Activated T-helper 1 cell treated with anti-CD3 and anti-CD28 coated beads, Interleukin-12 subunit alpha, Interleukin-12 subunit beta, Interleukin-2, Interleukin-4 antibody, amounts not matched to agents 30 ng/mL and 10 ng/mL and 1 ng/mL, durations not matched to agents 14 hours and 24 hours and 36 hours (primary cell): ENCODE measurements at regions not wholly inside any gene's neighbourhood (a gene's known extent, or its start where the extent isn't known, plus 50 kb on each side); places are given as distances from the start of the nearest gene placed in this dataset.
"Not testable (repeated sequence)": the region's sequence is repeated elsewhere in the genome, so short reads cannot be mapped to it uniquely, and the experiment has no call there.

Experiments
- DNase-seq: peaks from one replicate; pipeline ENCODE4 v3.0.0; 2021; ENCODE audit warnings: low spot score
- H3K27ac Mint-ChIP-seq: one replicate; pipeline ENCODE4 v1.8.0; 2021; ENCODE audit warnings: mild to moderate bottlenecking, mixed read lengths
- H3K27me3 Mint-ChIP-seq: one replicate; pipeline ENCODE4 v1.8.0; 2022; ENCODE audit warnings: mild to moderate bottlenecking, moderate library complexity, mixed read lengths; ENCODE audit not compliant: insufficient read depth
- H3K36me3 Mint-ChIP-seq: one replicate; pipeline ENCODE4 v1.8.0; 2021; ENCODE audit warnings: low read depth, mixed read lengths
- H3K4me1 Mint-ChIP-seq: one replicate; pipeline ENCODE4 v1.8.0; 2021; ENCODE audit warnings: low read depth, mixed read lengths
- H3K4me3 Mint-ChIP-seq: one replicate; pipeline ENCODE4 v1.8.0; 2021; ENCODE audit warnings: mild to moderate bottlenecking, moderate library complexity, mixed read lengths
- H3K9me3 Mint-ChIP-seq: one replicate; pipeline ENCODE4 v1.8.0; 2021; ENCODE audit warnings: mixed read lengths
- intact Hi-C: fragments of 100-400 bp; cut with micrococcal nuclease; formaldehyde crosslinking; loops from one replicate; pipeline ENCODE4 v1.15.1; 2024

DNA sequence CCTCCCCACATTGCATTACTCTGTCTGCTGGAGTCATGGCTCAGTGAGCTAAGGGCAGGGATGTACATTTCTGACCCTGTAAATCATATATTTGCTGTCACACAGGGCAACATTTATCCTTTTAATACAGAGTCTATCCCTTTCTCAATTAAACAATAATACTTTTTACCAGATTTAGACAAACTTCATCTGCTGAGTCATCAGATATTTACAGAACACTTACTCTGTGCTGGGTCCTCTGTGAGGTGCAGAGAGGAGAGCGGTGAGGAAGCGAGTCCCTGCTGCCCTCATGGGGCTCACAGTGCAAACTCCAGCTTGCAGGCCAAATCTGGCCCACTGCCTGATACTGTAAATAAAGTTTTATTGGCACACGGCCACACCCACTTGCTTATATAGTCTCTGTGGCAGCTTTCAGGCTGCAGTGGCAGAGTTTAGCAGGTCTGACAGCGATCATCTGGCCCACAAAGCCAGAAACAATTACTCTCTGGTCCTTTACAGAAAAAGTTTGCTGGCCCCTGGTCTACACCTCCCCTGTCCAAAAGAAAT is 144.5 kb downstream of the CDH26 start:
- Mint-ChIP-seq H3K27me3 (no peaks in the 10 kb centered on the region), H3K4me3 (no peak overlapping the region), H3K36me3 (no peaks in the 10 kb centered on the region), H3K9me3 (no peaks in the 10 kb centered on the region), H3K4me1 (peaks cover 8% of the 10 kb centered on the region), H3K27ac (no peak overlapping the region)
- no peak for DNase-seq
- intact Hi-C loops = no loop called here

DNA sequence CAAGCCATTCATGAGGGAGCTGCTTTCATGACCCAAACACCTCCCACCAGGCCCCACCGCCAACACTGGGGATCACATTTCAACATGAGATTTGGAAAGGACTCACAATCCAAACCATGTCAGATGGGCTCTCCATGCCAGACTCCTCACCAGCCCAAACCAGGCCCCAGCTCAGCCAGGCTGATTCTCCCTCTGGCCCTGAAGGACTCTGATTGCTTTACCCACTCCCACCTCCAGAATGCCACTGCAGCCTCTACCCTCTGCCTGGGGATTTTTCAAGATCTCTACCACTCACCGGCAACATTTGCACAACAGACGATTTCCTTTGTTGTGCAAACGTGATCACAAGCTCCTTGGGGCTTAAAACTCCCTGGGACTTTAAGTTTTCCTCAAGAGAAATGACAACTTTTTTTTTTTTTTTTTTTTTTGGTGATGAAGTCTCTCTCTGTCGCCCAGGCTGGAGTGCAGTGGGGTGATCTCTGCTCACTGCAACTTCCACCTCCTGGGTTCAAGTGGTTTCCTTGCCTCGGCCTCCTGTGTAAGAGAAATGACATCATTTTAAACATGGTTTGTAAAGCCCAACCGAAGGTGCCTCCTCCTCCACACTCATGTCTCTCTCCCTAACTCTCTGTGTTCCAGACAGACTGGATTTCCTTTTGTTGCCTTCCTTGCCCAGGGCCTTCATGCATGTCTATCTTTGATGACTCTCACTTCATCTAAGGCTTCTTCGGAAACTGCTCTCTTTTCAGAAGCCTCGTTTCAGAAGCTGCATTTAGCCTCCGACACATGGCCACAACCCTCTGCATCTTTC is 147.0 kb downstream of the CDH26 start:
- no peak overlapping the region for H3K27ac Mint-ChIP-seq
- H3K27me3 Mint-ChIP-seq = no peaks in the 10 kb centered on the region
- DNase-seq = no peak
- no peak overlapping the region for H3K4me3 Mint-ChIP-seq
- H3K9me3 Mint-ChIP-seq = no peaks in the 10 kb centered on the region
- intact Hi-C loops = no loop called here
- H3K36me3 Mint-ChIP-seq = no peaks in the 10 kb centered on the region
- peaks cover 8% of the 10 kb centered on the region for H3K4me1 Mint-ChIP-seq

- intact Hi-C loops, H3K36me3 Mint-ChIP-seq, H3K27me3 Mint-ChIP-seq, H3K9me3 Mint-ChIP-seq, H3K4me1 Mint-ChIP-seq, H3K27ac Mint-ChIP-seq, H3K4me3 Mint-ChIP-seq, DNase-seq: not testable (repeated sequence)
Measured at GRCh38 chr20:60106186-60106585, 148.0 kb downstream of the CDH26 start.

DNA sequence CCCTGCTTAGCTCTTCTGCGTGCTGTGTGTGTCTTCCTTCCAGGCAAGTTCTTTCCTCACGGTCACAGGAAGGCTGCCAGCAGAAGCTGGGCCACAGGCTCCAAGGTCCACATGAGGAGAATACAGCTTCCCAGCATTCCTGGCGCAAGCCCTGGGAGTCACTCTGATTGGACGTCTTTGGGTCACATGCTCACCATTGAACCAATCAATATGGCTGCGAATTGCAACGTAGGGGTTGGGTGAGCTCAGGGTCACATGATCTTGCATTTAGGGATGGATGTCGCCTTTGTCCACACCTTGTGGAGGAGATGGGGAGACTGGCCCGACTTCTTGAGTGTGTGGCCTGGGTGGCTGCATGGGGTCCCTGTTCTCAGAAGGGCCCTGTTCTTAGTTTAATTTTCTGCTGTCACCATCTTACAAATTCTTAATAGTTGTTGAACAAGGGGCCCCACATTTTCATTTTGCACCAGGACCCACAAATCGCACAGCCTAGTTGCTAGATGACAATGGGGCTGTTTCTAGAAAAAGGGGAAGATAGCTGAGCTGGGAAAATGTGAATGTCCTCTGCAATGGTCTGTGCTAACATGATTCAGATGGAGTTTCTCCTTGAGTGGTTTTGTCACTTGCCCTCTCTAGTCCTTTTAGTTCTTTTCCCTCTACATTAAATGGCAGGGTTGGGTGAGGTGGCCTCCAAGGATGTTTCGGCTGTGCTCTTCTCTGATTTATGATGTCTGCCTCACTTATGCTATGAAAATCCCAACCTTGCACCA is 149.6 kb downstream of the CDH26 start:
- intact Hi-C loops = no loop called here
- Mint-ChIP-seq H3K4me1 (no peaks in the 10 kb centered on the region), H3K27me3 (no peaks in the 10 kb centered on the region), H3K4me3 (no peak overlapping the region), H3K36me3 (no peaks in the 10 kb centered on the region), H3K27ac (no peak overlapping the region), H3K9me3 (no peaks in the 10 kb centered on the region)
- no peak for DNase-seq

- Mint-ChIP-seq H3K4me1 (no peaks in the 10 kb centered on the region), H3K27me3 (no peaks in the 10 kb centered on the region), H3K36me3 (no peaks in the 10 kb centered on the region), H3K4me3 (no peak overlapping the region), H3K27ac (no peak overlapping the region), H3K9me3 (no peaks in the 10 kb centered on the region)
- intact Hi-C loops = no loop called here
- no peak for DNase-seq
Measured at GRCh38 chr20:60108397-60108796, 150.2 kb downstream of the CDH26 start.

DNA sequence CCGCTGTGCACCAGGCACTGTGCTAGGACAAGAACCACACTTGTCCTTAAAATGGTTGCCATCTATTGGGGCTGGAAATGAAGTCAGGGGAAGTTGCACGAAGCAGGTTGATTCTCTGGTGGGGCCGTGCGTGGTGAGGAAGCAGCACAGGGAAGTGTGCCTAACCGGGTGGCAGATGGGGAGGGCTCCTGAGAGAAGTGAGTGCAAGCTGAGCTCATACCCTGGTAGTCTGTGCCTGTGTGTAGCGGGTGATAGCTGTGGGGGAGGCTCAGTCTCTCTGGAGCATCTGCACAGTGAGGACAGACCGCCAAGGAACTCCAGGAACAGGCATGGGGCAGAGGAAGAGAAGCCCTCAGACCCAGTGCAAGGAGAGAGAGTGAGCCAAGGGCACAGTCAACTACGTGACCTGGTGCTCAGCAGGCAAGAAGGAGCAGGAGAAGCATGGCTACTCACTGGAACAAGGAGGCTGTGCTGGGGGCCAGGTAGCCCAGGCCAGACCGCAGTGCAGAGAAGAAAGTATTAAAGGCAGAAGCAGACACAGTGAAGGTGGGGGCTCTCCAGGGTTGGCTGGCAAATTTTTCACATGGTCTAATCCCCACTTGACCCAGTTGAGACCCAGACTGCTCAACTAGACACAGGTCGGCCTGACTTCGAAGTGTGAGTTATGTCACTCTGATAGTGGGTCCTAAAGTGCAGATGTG is 155.0 kb downstream of the CDH26 start:
- intact Hi-C loops = no loop called here
- no peaks in the 10 kb centered on the region for H3K4me1 Mint-ChIP-seq
- no peak for DNase-seq
- H3K36me3 Mint-ChIP-seq = no peaks in the 10 kb centered on the region
- peaks cover 2% of the 10 kb centered on the region for H3K27me3 Mint-ChIP-seq
- no peaks in the 10 kb centered on the region for H3K9me3 Mint-ChIP-seq
- no peak overlapping the region for H3K4me3 Mint-ChIP-seq
- H3K27ac Mint-ChIP-seq = no peak overlapping the region

DNA sequence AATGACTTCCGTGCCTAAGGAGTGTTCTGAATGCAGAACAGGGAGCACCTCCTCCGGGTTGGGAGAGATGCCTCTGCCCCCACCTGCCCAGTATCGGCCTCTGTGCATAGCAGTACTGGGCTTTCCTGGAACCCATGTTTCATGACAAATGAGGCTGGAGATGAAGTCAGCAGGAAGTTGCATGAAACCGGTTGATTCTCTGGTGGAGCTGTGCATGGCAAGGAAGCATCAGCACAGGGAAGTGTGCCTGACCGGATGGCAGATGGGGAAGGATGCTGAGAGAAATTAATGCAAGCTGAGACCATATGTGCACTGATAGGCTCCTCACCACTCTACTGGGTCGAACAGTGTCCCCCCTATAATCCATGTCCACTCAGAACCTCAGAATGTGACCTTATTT is 155.5 kb downstream of the CDH26 start:
- Mint-ChIP-seq H3K27me3 (peaks cover 8% of the 10 kb centered on the region), H3K4me3 (no peak overlapping the region), H3K9me3 (no peaks in the 10 kb centered on the region), H3K4me1 (no peaks in the 10 kb centered on the region), H3K27ac (no peak overlapping the region), H3K36me3 (no peaks in the 10 kb centered on the region)
- DNase-seq = no peak
- intact Hi-C loops = no loop called here

GRCh38 chr20:60115451-60115850 is 157.2 kb downstream of the CDH26 start:
- H3K9me3 Mint-ChIP-seq = no peaks in the 10 kb centered on the region
- H3K27me3 Mint-ChIP-seq = peaks cover 11% of the 10 kb centered on the region
- intact Hi-C loops = no loop called here
- H3K27ac Mint-ChIP-seq = no peak overlapping the region
- H3K4me3 Mint-ChIP-seq = no peak overlapping the region
- no peaks in the 10 kb centered on the region for H3K36me3 Mint-ChIP-seq
- no peaks in the 10 kb centered on the region for H3K4me1 Mint-ChIP-seq
- DNase-seq = no peak

GRCh38 chr20:60116128-60116909 is 158.1 kb downstream of the CDH26 start:
- intact Hi-C loops = no loop called here
- Mint-ChIP-seq H3K4me1 (no peaks in the 10 kb centered on the region), H3K27me3 (peaks cover 13% of the 10 kb centered on the region), H3K9me3 (no peaks in the 10 kb centered on the region), H3K27ac (no peak overlapping the region), H3K4me3 (no peak overlapping the region), H3K36me3 (no peaks in the 10 kb centered on the region)
- no peak for DNase-seq

GRCh38 chr20:60117065-60117464 is 158.8 kb downstream of the CDH26 start:
- H3K9me3 Mint-ChIP-seq = no peaks in the 10 kb centered on the region
- no peaks in the 10 kb centered on the region for H3K4me1 Mint-ChIP-seq
- H3K4me3 Mint-ChIP-seq = no peak overlapping the region
- H3K36me3 Mint-ChIP-seq = no peaks in the 10 kb centered on the region
- no peak for DNase-seq
- peaks cover 16% of the 10 kb centered on the region for H3K27me3 Mint-ChIP-seq
- intact Hi-C loops = no loop called here
- H3K27ac Mint-ChIP-seq = no peak overlapping the region

GRCh38 chr20:60121903-60122302 is 163.7 kb downstream of the CDH26 start:
- intact Hi-C loops = no loop called here
- no peaks in the 10 kb centered on the region for H3K4me1 Mint-ChIP-seq
- H3K27me3 Mint-ChIP-seq = peaks cover 18% of the 10 kb centered on the region
- H3K36me3 Mint-ChIP-seq = no peaks in the 10 kb centered on the region
- H3K27ac Mint-ChIP-seq = no peak overlapping the region
- no peak for DNase-seq
- no peak overlapping the region for H3K4me3 Mint-ChIP-seq
- H3K9me3 Mint-ChIP-seq = no peaks in the 10 kb centered on the region

GRCh38 chr20:60122671-60123070 is 164.4 kb downstream of the CDH26 start:
- intact Hi-C loops = no loop called here
- Mint-ChIP-seq H3K36me3 (no peaks in the 10 kb centered on the region), H3K4me3 (no peak overlapping the region), H3K9me3 (no peaks in the 10 kb centered on the region), H3K4me1 (no peaks in the 10 kb centered on the region), H3K27ac (no peak overlapping the region), H3K27me3 (peaks cover 18% of the 10 kb centered on the region)
- DNase-seq = no peak
